HG03521 (cell line): ENCODE measurements at regions not wholly inside any gene's neighbourhood (a gene's known extent, or its start where the extent isn't known, plus 50 kb on each side); places are given as distances from the start of the nearest gene placed in this dataset.
"Not testable (repeated sequence)": the region's sequence is repeated elsewhere in the genome, so short reads cannot be mapped to it uniquely, and the experiment has no call there.

Source experiments
- ATAC-seq: cut with Tn5 transposase; IDR thresholded peaks from one replicate; pipeline ENCODE4 v1.9.1; 2021; ENCODE audit warnings: mild to moderate bottlenecking, moderate library complexity; ENCODE audit not compliant: unreplicated experiment

DNA sequence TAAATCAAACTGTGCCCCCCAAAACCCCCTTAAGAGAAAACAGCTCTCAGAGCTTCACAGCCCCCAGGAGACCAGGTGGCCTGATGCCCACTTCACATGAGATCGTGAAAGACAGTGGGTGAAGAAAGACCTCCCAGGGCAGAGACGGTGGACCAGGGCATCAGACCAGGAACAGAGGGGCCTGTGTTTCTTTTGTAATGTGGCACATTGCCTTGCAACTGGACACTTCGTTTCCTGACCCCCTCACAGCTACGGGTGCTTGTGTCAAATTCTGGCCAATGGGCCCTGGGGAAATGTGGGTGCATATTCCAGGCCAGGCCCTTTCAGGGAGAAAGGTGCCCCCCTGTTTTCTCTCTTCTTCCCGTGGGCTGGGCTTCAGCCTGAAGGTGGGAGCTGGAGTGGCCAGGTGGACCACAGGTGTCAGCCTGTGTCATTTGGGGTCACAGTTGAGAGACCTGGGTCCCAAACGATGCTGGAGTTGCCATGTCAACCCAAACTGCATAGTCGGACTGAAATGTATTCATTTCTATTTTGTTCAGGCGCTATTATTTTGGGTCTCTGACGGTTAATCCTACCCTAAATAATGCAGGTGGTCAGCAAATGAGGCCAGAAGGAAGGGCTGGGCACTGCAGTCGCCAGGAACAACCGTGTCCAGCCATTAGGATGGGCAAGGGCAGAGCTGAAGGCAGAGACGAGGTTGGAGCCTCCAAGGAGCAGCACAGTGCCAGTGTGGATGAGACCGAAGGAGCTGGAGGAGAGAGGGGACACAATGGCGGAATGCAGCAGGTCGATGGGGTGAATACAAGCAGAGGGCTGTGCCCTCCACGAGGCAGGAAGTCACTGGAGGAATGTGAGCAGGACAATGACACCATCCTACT, 338.2 kb downstream of the EIPR1 start:
- ATAC-seq: no peak

DNA sequence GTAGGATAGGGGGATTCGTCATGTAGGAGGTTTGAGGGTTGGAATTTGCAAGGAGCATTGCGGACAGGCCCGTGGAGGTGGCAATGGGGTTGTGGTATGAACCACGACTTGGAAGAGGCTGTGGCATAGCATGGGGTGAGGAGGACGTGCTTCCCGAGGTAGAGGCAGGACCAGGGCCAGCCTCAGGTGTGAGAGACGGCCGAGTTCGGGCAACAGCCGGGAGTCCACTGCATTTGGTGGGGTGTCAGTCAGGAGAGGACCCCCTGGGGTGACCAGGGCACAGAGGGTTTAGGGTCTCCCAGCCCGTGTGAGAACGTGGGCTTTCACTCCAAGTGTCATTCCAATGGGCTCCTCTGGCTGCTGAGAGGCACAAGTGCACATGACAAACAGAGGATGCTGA, 339.0 kb downstream of the EIPR1 start:
- ATAC-seq: no peak

DNA sequence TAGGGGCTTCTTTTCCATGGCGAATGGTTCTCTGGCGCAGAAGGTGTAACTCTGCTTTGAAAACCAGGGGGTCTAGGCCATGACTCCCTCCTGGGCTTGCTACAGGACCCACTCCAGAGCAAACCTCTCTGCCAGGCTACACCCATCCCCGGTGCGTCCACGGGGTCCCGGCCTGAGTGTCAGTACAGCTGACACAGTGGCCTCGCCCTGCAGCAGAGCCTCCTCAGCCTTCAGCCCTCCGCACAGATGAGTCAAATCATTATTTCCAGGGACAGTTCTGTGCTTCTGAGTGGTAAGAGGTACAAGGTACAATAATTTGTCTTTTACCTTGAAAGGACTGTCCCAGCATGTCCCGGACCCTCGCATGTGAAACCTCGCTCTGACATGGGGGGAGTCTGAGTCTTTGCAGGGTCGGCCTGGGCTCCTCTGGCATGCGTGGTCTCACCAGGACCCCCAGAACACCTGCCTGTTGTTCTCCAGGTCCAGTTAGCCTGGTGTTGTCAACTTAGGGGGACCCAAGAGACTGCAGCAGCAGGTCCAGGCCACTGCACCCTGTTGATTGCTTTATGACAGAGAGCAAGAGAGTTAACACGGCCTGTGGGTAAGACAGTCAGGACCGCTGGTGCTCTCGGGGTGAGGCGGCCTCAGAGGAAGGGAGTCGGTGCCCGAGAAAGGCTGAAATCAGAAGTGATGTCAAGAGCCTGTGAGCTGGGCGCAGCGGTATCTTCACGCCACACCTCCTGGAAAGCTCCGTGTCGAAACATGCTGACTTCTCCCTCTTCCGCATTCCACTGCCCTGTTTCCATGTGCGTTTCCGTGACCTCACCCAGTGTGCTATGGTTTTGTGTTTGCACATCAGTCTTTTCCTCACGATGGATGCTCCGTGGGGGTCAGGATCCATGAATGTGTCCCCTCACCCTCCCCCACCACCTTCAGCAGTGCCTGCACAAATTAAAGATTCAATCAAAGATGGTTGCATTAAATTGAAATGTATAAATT, 340.1 kb downstream of the EIPR1 start:
- no peak for ATAC-seq

DNA sequence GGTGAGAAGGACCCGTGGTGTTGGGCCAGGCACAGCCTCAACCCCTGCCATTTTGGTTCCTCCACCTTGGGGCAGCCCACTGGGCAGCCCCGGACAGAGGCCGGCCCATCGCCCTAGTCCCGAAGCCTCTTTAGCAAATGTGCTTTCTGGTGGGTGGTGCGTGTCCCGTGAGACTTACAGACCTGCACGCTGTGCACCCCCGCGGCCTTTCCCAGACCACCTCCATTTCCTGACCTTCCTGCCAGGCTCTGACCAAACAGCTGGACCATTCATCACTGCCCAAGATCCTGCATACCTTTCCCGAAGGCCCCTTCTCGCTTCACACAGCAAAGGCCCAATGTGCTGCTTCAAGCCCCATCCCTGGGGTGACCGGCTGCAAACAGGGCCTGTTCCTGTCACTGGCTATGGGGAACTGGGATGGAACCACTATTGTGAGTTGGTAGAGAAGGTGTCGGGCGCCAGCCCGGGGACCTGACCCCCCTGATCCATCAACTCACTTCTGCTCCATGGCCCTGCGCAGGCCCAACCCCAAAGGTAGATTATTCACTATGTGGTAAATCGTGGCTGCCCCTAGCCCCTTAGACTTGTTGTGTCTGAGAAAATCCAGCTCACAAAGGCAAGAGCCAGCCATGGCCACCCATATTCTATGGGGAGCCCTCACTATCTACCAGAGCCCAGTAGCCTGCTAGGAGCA, 341.0 kb downstream of the EIPR1 start:
- ATAC-seq: no peak

DNA sequence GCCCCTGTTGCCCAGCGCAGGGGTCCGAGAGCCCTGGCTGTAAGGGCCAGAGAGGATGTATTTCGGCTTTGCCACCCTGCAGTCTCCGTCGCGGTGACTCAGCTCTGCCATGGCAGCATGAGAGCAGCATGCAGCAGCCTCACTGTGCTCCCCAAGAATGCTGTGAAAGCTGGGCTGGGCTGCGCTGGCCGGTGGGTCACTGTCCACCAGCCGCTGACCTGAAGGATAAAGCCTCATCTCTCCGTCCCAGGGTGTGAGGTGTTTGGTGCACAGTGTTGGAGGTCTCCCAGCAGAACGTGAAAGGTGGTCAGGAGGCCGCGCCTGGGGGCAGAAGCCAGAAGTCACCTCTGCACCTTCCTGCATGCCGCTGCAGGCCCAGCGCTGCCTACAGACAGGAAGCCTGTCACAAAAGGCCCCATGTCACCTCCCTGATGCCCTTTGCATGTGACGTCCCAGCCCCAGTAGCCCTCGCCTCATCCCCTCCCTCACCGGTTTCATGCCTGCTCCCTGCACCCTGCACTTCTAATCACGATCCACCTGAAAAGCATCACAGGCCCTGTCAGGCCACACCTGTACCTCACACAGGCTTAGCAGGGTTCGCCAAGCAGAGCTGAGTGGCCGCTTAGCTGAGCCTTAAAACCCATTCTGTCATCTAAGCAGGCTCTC, 342.1 kb downstream of the EIPR1 start:
- ATAC-seq: no peak

DNA sequence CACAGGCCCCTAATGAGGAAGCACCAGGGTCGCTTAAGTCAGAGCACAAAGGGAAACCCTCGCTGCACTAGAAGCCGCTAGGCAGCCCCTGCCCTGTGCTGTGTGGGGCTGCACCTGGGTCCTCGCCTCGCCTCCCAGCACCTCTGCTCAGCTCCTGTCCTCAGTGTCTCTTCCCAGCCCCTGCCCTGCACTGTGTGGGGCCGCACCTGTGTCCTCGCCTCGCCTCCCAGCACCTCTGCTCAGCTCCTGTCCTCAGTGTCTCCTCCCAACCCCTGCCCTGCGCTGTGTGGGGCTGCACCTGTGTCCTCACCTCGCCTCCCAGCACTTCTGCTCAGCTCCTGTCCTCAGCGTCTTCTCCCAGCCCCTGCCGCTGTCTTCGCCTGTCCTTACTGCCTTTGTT, 342.8 kb downstream of the EIPR1 start:
- ATAC-seq: no peak

DNA sequence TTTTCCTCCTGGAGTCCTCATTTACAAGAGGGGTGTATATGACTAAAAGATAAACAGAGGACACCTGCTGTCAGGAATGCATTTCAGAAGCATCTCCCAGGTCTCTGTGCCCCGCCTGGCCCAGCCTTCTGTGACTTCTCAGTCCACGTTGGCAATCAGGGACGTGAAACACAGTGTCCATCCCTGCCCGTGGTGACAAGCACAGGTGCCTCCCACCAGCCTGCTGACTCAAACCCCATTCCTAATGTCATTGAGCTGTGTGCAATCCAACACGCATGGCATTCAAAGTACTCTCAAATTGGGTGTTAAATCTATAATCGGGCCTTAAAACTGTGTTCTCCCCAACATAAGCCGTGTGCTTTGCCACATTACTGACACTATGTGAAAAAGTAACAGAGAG, 343.2 kb downstream of the EIPR1 start:
- ATAC-seq: no peak

DNA sequence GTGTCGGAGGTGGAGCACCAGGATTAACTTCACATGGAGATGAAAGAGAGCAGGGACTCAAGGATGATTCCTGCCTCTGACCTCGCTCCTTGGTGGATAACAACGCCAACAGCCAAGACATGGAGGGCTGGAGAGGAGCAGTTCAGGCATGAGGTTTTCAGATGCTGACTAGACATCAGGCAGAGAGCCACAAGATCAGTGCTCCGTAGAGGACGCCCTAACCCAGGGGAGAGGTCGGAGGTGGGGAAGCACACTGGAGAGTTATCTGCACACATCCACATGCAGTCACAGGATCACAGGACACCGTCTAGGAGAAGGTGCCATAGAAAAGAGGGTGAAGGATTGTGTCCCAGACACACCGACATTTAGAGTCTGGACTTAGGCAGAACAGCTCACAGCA, 344.3 kb downstream of the EIPR1 start:
- ATAC-seq: no peak

DNA sequence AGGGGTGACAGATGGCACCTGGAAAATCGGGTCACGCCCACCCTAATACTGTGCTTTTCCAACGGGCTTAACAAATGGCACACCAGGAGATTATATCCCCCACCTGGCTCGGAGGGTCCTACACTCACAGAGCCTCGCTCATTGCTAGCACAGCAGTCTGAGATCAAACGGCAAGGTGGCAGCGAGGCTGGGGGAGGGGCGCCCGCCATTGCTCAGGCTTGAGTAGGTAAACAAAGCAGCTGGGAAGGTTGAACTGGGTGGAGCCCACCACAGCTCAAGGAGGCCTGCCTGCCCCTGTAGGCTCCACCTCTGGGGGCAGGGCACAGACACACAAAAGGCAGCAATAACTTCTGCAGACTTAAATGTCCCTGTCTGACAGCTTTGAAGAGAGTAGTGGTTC, 346.8 kb downstream of the EIPR1 start:
- ATAC-seq: not testable (repeated sequence)

DNA sequence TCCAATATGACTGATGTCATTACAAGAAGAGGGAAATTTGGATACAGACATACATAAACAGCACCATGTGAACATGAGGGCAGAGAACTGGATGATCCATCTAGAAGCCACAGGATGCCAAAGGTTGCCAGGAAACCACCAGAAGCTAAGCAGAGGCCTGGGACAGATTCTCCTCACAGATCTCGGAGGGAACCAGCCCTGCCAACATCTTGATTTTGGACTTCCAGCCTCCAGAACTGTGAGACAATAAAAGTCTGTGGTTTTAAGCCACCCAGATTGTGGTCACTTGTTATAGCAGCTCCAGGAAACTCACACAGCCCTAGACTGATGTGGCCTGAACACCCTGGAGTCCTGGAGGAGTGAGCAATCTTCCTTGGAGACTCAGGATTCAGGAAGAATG, 351.6 kb downstream of the EIPR1 start:
- no peak for ATAC-seq

DNA sequence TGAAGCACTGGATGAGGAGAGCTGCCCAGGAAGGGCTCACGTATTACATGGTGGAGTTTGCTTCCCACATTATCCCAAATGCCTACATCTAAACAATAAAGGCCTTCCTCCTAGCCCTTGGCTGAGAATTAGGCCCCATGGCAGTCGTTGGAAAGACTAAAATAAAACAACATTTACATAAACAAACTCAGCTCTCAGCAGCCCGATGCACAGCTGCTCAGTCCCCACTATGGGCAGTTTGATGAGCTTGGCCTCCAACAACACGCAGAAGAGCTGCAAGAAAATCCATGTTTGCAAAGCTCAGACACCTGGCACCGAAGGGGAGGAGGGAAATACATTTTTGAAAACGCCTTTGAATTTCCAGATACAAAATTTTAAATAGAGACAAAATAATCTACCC, 352.4 kb downstream of the EIPR1 start:
- ATAC-seq: no peak

DNA sequence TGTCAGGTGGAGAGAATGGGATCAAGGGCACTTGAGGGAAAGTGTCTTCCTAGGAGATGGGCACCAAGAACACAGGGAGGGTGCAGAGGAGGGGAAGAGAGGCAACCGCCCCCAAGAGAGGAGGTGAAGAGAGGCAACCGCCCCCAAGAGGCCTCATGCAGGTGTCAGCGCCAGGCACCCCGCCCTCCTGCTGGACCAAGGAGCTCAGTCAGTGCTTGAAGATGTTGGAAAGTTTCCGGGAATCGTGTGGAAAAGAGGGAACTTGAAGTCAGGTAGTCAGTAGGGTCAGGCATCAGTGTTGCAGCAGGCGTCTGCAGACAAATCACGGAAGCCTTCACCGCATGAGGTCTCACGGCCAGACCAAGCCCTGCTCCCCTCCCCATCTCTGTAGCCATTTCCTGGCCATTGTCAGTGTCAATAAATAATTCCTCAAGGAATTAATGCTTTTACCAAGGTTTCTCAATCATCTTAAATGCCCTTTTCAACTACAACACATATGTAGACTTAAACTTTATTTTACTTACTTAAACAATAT, 353.1 kb downstream of the EIPR1 start:
- ATAC-seq: no peak

DNA sequence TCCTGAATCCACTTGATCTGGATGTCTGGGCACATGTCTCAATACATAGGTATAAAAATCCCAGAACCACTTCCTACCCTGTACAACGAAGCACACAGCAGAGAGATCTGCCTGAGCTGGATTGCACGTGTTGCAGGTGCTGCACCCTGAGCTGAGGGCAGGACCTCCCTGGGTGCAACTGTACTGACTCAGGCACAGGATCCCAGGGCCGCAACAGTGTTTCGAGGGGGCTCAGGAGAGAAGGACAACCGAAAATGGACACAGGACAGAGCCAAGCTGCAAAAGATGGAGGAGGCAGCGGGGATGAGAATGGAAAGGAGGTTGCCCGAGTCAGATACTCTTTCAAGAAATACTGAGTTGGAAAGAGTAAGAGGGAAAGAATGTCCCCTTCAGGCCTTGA, 354.1 kb downstream of the EIPR1 start:
- ATAC-seq: no peak

DNA sequence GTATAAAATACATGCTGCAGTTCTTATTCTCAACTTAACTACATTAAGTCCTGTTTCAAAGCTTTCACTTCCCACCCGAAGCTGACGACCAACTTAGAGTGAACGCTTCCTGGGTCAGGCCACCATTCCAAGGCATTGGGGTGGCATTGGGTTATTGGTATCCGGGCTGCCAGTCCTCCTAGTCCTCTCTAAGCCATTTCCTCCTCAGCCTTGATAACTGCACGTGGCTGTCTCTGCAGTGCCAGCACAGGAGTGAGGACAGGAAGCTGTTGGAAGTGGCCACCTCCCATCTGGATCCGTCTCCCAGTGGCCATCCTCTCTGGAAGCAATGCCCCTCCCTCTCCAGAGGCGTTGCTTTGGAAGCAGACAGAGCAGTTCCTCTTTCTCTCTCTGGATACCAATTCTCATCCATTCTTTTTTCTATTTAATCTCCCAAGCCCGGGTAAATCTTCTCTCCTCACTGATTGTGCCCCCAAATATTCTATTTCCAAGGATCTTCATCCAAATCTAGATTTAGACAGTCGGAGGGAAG, 354.7 kb downstream of the EIPR1 start:
- ATAC-seq: no peak

DNA sequence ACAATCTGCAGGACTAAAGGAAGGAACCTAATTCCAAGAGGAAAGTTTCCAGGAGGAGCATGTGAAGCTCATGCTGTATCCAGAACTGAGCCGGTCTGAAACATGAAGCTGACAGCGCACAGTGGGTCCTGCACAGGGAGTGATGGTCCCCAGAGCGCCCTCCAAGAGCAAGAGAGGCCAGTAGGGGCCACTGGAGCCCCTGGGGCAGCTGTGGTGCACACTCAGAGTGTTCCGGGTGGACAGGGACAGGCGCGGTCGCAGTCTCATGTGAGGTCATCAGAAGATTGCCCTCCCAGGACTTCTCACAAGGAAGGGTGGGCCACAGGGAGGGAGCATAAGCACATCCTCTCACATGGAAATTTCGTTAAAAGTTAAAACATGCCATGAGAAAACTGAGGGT, 355.9 kb downstream of the EIPR1 start:
- no peak for ATAC-seq

DNA sequence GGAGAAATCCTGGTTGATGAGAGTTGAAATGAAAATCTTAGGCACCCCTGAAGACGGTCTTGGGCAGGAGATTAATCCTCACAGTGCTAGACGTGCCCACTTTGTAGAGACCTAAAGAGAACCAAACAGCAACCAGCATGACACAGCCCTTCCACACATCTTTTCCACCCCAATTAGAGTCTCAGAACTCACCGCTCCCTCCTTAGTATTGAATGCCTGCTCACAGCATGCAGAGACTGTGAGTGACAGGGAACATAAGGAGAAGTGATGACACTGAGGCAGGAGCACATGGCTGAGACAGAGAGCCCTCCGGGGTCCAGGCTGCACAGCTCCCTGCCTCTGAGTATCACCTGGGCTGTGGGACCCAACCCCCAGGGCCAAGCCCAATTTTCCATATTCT, 367.6 kb downstream of the EIPR1 start:
- no peak for ATAC-seq

DNA sequence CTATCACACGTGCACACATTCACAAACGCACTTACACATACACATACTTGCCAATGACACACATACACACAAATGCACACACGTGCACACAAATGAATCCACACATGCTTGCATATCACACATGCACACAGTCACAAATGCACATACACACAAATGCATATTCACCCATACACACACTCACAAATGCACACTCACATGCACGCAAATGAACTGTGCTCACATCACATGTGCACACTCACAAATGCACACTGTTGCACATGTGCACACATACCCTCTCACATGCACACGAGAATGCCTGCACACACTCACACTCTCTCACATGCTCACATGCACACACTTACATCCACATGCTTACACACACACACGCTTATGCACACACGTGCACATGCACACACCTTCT, 368.1 kb downstream of the EIPR1 start:
- no peak for ATAC-seq

DNA sequence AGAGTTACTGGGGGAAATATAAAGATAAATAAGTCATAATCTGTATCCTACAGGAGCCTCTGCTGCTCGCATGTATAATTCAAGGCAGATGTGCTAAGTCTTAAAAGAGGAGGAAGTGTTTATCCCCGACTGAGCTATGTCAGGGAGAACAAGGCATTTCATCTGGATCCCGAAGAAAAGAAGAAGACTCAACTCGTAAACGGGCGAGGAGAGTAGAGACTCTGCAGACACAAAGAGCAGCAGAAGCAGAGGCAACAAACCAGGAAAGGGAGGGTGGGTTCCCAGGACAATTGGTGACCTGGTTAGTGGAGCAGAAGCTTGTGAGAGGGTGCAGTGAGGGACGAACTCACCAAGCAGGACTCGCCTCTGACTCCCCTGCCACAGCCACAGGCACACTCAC, 368.6 kb downstream of the EIPR1 start:
- ATAC-seq: no peak

DNA sequence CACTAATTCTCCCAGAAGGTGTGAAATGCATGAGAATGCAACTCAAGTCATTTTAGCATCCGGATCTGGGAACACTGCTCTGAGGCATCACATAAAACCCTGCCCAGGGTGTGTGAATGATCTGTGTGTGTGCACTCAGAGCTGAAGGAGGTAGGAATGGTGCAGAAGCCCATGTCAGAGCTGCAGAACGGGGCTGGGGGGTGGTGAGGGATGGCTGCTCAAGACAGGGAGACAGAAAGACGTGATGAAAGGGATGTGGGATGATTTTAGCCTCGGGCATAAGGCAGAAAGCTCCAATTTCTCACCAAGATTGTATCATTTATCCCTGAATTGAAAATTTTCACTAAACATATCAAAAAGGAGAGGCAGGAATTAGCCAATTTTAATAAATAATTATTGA, 369.1 kb downstream of the EIPR1 start:
- no peak for ATAC-seq

DNA sequence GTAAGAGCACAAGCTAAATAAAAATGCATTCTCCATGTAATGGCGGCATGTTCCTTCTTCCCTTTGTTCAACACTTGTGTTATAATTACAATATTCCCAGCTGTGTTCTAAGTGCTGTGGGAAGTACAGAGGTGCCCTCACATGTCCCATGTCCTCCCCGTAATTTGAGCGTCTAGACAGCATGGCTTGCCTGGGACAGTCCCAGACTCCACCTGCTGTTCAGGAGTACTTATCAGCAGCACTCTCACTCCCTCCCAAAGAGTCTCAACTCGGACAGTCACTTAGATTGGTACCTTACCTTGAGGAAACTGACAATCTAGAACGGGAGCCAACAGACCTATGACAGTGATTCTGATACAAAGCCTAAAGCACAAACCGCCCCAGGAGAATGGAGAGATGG, 370.5 kb downstream of the EIPR1 start:
- ATAC-seq: no peak
